GM12874 (cell line): ENCODE measurements at regions not wholly inside any gene's neighbourhood (a gene's known extent, or its start where the extent isn't known, plus 50 kb on each side); places are given as distances from the start of the nearest gene placed in this dataset.

Experiments
- TF ChIP-seq, protein P1 (sequence below): IDR thresholded peaks from 2 replicates; pipeline ENCODE4 v1.5.1; 2011; ENCODE audit warnings: low read depth, mild to moderate bottlenecking, control low read depth, low read length, moderate library complexity; ENCODE audit not compliant: insufficient read depth

DNA sequence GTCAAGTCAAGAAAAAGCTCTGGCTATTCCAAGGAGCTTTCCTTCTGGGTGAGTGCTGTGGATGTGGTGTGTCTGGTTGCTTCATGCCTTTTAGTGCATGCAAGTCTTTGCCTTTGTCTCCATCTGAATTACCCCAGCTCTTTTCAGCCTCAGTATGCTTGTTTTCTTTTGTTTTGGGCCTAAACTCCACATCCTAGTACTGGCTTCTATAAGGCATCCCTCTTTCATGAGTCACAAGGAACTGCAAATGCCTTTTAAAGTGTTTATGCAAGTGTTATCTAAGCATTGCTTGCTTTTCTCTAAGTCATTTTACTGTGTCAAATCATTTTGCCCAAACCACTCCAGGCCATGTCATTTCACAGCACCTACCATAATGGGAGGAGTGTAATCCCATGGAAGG, 132.1 kb downstream of the PLCE1 start:
- TF ChIP-seq, protein P1, sequence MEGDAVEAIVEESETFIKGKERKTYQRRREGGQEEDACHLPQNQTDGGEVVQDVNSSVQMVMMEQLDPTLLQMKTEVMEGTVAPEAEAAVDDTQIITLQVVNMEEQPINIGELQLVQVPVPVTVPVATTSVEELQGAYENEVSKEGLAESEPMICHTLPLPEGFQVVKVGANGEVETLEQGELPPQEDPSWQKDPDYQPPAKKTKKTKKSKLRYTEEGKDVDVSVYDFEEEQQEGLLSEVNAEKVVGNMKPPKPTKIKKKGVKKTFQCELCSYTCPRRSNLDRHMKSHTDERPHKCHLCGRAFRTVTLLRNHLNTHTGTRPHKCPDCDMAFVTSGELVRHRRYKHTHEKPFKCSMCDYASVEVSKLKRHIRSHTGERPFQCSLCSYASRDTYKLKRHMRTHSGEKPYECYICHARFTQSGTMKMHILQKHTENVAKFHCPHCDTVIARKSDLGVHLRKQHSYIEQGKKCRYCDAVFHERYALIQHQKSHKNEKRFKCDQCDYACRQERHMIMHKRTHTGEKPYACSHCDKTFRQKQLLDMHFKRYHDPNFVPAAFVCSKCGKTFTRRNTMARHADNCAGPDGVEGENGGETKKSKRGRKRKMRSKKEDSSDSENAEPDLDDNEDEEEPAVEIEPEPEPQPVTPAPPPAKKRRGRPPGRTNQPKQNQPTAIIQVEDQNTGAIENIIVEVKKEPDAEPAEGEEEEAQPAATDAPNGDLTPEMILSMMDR, result no peak

- TF ChIP-seq, protein P1, result no peak
Measured at GRCh38 chr10:94129393-94130130, 135.8 kb downstream of the PLCE1 start.

DNA sequence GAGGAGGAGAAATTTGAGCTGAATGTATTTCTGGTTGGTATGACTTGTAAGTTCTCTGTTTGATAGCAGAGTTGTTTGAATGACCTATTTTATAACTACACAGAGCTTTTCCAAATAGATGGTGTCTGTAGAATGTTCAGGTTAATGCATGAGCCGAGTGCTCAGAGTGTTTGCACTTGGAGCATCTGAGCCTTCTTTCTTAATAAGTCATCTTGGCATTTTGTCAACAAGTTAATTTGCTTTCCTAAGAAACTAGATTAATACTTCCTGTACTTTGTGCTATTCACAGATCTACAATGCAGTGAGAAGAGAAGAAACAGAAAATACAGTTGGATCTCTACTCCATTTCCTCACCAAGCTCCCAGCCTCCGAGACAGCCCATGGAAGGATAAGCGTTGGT, 138.2 kb downstream of the PLCE1 start:
- TF ChIP-seq, protein P1, result no peak

- TF ChIP-seq, protein P1, result no peak
Measured at GRCh38 chr10:94133239-94133638, 139.5 kb downstream of the PLCE1 start.

- TF ChIP-seq, protein P1, result no peak
Measured at GRCh38 chr10:94137747-94138146, 144.0 kb downstream of the PLCE1 start.

DNA sequence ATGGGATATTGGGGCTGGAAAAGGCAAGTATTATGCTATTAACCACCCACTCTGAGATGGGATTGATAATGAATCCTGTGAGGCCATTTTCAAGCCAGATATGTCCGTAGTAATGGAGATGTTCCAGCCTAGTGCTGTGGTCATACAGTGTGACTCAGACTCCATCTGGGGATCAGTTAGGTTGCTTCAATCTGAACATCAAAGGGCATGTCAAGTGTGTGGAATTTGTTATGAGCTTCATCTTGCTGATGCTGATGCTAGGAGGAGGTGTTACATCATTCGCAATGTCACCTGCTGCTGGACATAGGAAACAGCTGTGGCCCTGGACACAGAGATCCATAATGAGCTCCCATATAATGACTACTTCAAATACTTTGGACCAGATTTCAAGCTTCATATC, 144.7 kb downstream of the PLCE1 start:
- TF ChIP-seq, protein P1, result no peak

GRCh38 chr10:94143261-94143660, 149.5 kb downstream of the PLCE1 start:
- TF ChIP-seq, protein P1, result no peak
